Mammary epithelial cell (primary cell): ENCODE measurements at regions not wholly inside any gene's neighbourhood (a gene's known extent, or its start where the extent isn't known, plus 50 kb on each side); places are given as distances from the start of the nearest gene placed in this dataset.

ENCODE experiments used
- CTCF ChIP-seq, 2 donors: IDR thresholded peaks in 1 of 2; conservative IDR thresholded peaks in 1 of 2; 2 replicates each; pipeline ENCODE4 v1.5.1; 2011 to 2012; ENCODE audit warnings: inconsistent platforms in 2 of 2, low read length in 2 of 2, mild to moderate bottlenecking in 2 of 2, control low read depth in 1 of 2, low read depth in 1 of 2; ENCODE audit not compliant: insufficient read depth in 1 of 2; ENCODE audit errors: extremely low read depth in 1 of 2
- EZH2 ChIP-seq: IDR thresholded peaks from 2 replicates; pipeline ENCODE4 v1.6.1; 2012; ENCODE audit warnings: low read length, inconsistent platforms, borderline replicate concordance

- TF ChIP-seq CTCF (conservative IDR thresholded peaks at IDR 0.05 in 1 of 2, IDR thresholded peaks at IDR 0.05 in 1 of 2; ENCODE audit: extremely low read depth in 1 of 2, insufficient read depth in 1 of 2, low read depth in 1 of 2, low read length in 2 of 2): no peak
- no peak for TF ChIP-seq EZH2
Observed at GRCh38 chr1:172837816-172838679, 179.1 kb downstream of the FASLG start.
